AG04449 (cell line): ENCODE measurements at regions not wholly inside any gene's neighbourhood (a gene's known extent, or its start where the extent isn't known, plus 50 kb on each side); places are given as distances from the start of the nearest gene placed in this dataset.

Source experiments
- CTCF ChIA-PET: fragments of 350-600 bp; formaldehyde crosslinking; extraction: SDS; loops from one replicate; lab custom pipeline; 2021; ENCODE audit warnings: antibody characterized with exemption; lab: Yijun Ruan, JAX
- POLR2A ChIA-PET: fragments of 400-600, 350-600 bp; formaldehyde crosslinking; extraction: SDS; loops from one replicate; lab custom pipeline; 2020; ENCODE audit warnings: antibody characterized with exemption, inconsistent platforms; lab: Yijun Ruan, JAX
- DNase-seq: peaks from one replicate; pipeline ENCODE4 v3.0.0-alpha.2; 2010; ENCODE audit warnings: low read depth, low spot score
- H3K4me3 ChIP-seq: 2 replicates; pipeline ENCODE4 v1.5.1; 2011; ENCODE audit warnings: low read depth, mild to moderate bottlenecking, control low read depth, low read length
- CTCF ChIP-seq: IDR thresholded peaks from one replicate; pipeline ENCODE4 v1.5.1; 2011; ENCODE audit warnings: mild to moderate bottlenecking, moderate library complexity, low read length, control low read depth, inconsistent platforms; ENCODE audit not compliant: insufficient read depth; ENCODE audit errors: missing control alignments

GRCh38 chr3:86249833-86250232 lies 741.1 kb downstream of the VGLL3 start:
- no peak for TF ChIP-seq CTCF
- H3K4me3 ChIP-seq = no peak overlapping the region
- CTCF ChIA-PET = no interaction called here
- POLR2A ChIA-PET = no interaction called here
- no peak for DNase-seq

GRCh38 chr3:86245360-86245759 lies 745.6 kb downstream of the VGLL3 start:
- no peak for DNase-seq
- H3K4me3 ChIP-seq = no peak overlapping the region
- TF ChIP-seq CTCF = no peak
- POLR2A ChIA-PET = no interaction called here
- CTCF ChIA-PET = no interaction called here

- H3K4me3 ChIP-seq = no peak overlapping the region
- POLR2A ChIA-PET = no interaction called here
- CTCF ChIA-PET = no interaction called here
- TF ChIP-seq CTCF = no peak
- no peak for DNase-seq
Observed at GRCh38 chr3:86244905-86245304, 746.0 kb downstream of the VGLL3 start.

GRCh38 chr3:86239946-86240345 lies 751.0 kb downstream of the VGLL3 start:
- no peak for TF ChIP-seq CTCF
- ChIA-PET POLR2A (no interaction called here), CTCF (no interaction called here)
- DNase-seq = no peak
- H3K4me3 ChIP-seq = no peak overlapping the region

- POLR2A ChIA-PET = no interaction called here
- DNase-seq = no peak
- no peak for TF ChIP-seq CTCF
- CTCF ChIA-PET = no interaction called here
- no peak overlapping the region for H3K4me3 ChIP-seq
Observed at GRCh38 chr3:86234506-86235254, 756.3 kb downstream of the VGLL3 start.

- ChIA-PET POLR2A (no interaction called here), CTCF (no interaction called here)
- no peak for TF ChIP-seq CTCF
- H3K4me3 ChIP-seq = no peak overlapping the region
- no peak for DNase-seq
Observed at GRCh38 chr3:86230762-86231161, 760.2 kb downstream of the VGLL3 start.
